Neural cell (in vitro differentiated cells): ENCODE measurements at regions not wholly inside any gene's neighbourhood (a gene's known extent, or its start where the extent isn't known, plus 50 kb on each side); places are given as distances from the start of the nearest gene placed in this dataset.

Source experiments
- H2AFZ ChIP-seq: fragments of 200-600, 300-800 bp; sonication (generic), shearing (Covaris generic); 2 replicates; pipeline ENCODE4 v1.6.0; 2014; ENCODE audit warnings: low read depth, mild to moderate bottlenecking, antibody characterized with exemption, low read length, moderate library complexity
- H3F3A ChIP-seq: fragments of 200-600 bp; shearing (Covaris generic); 2 replicates; pipeline ENCODE4 v1.6.1; 2016; ENCODE audit warnings: mild to moderate bottlenecking, moderate library complexity, mixed read lengths, antibody characterized with exemption, low read length; ENCODE audit not compliant: insufficient read depth, poor library complexity, severe bottlenecking
- H3K27ac ChIP-seq: fragments of 200-600, 300-800 bp; sonication (generic), shearing (Covaris generic); 2 replicates; pipeline ENCODE4 v1.5.1; 2014; ENCODE audit warnings: mild to moderate bottlenecking, low read length, moderate library complexity
- H3K27me3 ChIP-seq: fragments of 300-800, 200-600 bp; sonication (generic), shearing (Covaris generic); 2 replicates; pipeline ENCODE4 v1.6.0; 2014; ENCODE audit warnings: mild to moderate bottlenecking, low read depth, low read length, moderate library complexity; ENCODE audit not compliant: insufficient read depth
- H3K36me3 ChIP-seq: fragments of 300-800, 200-600 bp; sonication (generic), shearing (Covaris generic); 2 replicates; pipeline ENCODE4 v1.5.1; 2014; ENCODE audit warnings: mild to moderate bottlenecking, antibody characterized with exemption, low read length, moderate library complexity; ENCODE audit not compliant: insufficient read depth
- H3K4me2 ChIP-seq: fragments of 300-800, 200-600 bp; sonication (generic), shearing (Covaris generic); 2 replicates; pipeline ENCODE4 v1.6.0; 2014; ENCODE audit warnings: mild to moderate bottlenecking, low read length
- H3K4me3 ChIP-seq: fragments of 300-800, 200-600 bp; sonication (generic), shearing (Covaris generic); 2 replicates; pipeline ENCODE4 v1.5.1; 2014; ENCODE audit warnings: mild to moderate bottlenecking, low read length, moderate library complexity
- H3K79me2 ChIP-seq: fragments of 200-600 bp; shearing (Covaris generic); replicated peaks from 2 replicates; pipeline ENCODE4 v1.6.0; 2014; ENCODE audit warnings: mild to moderate bottlenecking, low read length, moderate library complexity; ENCODE audit not compliant: insufficient read depth
- H3K9ac ChIP-seq: fragments of 300-800, 200-600 bp; sonication (generic), shearing (Covaris generic); 2 replicates; pipeline ENCODE4 v1.6.1; 2016; ENCODE audit warnings: mild to moderate bottlenecking, low read length, mixed read lengths
- H3K9me2 ChIP-seq: fragments of 200-600 bp; shearing (Covaris generic); 2 replicates; pipeline ENCODE4 v1.6.1; 2016; ENCODE audit warnings: mild to moderate bottlenecking, low read length, mixed read lengths; ENCODE audit not compliant: insufficient read depth
- H3K9me3 ChIP-seq: fragments of 200-600, 300-800 bp; sonication (generic), shearing (Covaris generic); 2 replicates; pipeline ENCODE4 v1.6.1; 2016; ENCODE audit warnings: mild to moderate bottlenecking, mixed run types, low read length, moderate library complexity, mixed read lengths
- H4K20me1 ChIP-seq: fragments of 200-600 bp; shearing (Covaris generic); 2 replicates; pipeline ENCODE4 v1.6.1; 2016; ENCODE audit warnings: mild to moderate bottlenecking, mixed run types; ENCODE audit not compliant: insufficient read depth
- CTCF ChIP-seq: fragments of 450-650 bp; IDR thresholded peaks from 2 replicates; pipeline ENCODE4 v1.5.1; 2014; ENCODE audit warnings: antibody characterized with exemption, mild to moderate bottlenecking, moderate library complexity; ENCODE audit not compliant: poor library complexity, severe bottlenecking
- EP300 ChIP-seq: fragments of 450-650 bp; conservative IDR thresholded peaks from 2 replicates; pipeline ENCODE4 v1.6.1; 2014; ENCODE audit warnings: antibody characterized with exemption, mild to moderate bottlenecking, moderate library complexity; ENCODE audit not compliant: poor library complexity, severe bottlenecking
- EZH2 ChIP-seq: fragments of 200-600, 300-800 bp; shearing (Covaris generic), sonication (generic); IDR thresholded peaks from 2 replicates; pipeline ENCODE4 v1.6.1; 2014; ENCODE audit warnings: antibody characterized with exemption, low read length, borderline replicate concordance, mild to moderate bottlenecking; ENCODE audit not compliant: insufficient read depth, poor library complexity, severe bottlenecking
- MXI1 ChIP-seq: fragments of 450-650 bp; conservative IDR thresholded peaks from 2 replicates; pipeline ENCODE4 v1.6.1; 2014; ENCODE audit warnings: antibody characterized with exemption, mild to moderate bottlenecking; ENCODE audit not compliant: poor library complexity, severe bottlenecking
- POLR2AphosphoS5 ChIP-seq: IDR thresholded peaks from 2 replicates; pipeline ENCODE4 v1.6.1; 2012
- RAD21 ChIP-seq: fragments of 450-650 bp; conservative IDR thresholded peaks from 2 replicates; pipeline ENCODE4 v1.6.1; 2014; ENCODE audit warnings: antibody characterized with exemption, mild to moderate bottlenecking, moderate library complexity
- REST ChIP-seq: IDR thresholded peaks from 2 replicates; pipeline ENCODE4 v1.6.1; 2012; ENCODE audit warnings: borderline replicate concordance
- SMC3 ChIP-seq: fragments of 450-650 bp; conservative IDR thresholded peaks from 2 replicates; pipeline ENCODE4 v1.6.1; 2014; ENCODE audit warnings: antibody characterized with exemption, mild to moderate bottlenecking, moderate library complexity; ENCODE audit not compliant: poor library complexity
- TAF1 ChIP-seq: IDR thresholded peaks from 2 replicates; pipeline ENCODE4 v1.6.1; 2012; ENCODE audit warnings: low read depth

- H3K9me2 ChIP-seq, result no peaks in the 10 kb centered on the region
- H3K36me3 ChIP-seq, result no peaks in the 10 kb centered on the region
- H3K9me3 ChIP-seq, result no peaks in the 10 kb centered on the region
- H3K9ac ChIP-seq, result no peak overlapping the region
- TF ChIP-seq POLR2AphosphoS5 (no peak), EZH2 (no peak), MXI1 (no peak), CTCF (no peak), EP300 (no peak), RAD21 (no peak), TAF1 (no peak), REST (no peak), SMC3 (no peak)
- H3K27ac ChIP-seq, result no peak overlapping the region
- H2AFZ ChIP-seq, result no peak overlapping the region
- no peaks in the 10 kb centered on the region for H3F3A ChIP-seq
- no peaks in the 10 kb centered on the region for H3K79me2 ChIP-seq
- no peak overlapping the region for H3K4me2 ChIP-seq
- no peak overlapping the region for H3K4me3 ChIP-seq
- H4K20me1 ChIP-seq, result no peaks in the 10 kb centered on the region
- no peaks in the 10 kb centered on the region for H3K27me3 ChIP-seq
Observed at GRCh38 chr3:3519266-3519665, 280.0 kb upstream of the LRRN1 start.

GRCh38 chr3:3516996-3517395 lies 282.2 kb upstream of the LRRN1 start:
- Histone ChIP-seq H4K20me1 (no peaks in the 10 kb centered on the region), H3K4me2 (no peak overlapping the region), H3K27ac (no peak overlapping the region), H3K27me3 (no peaks in the 10 kb centered on the region), H3K4me3 (no peak overlapping the region), H3F3A (no peaks in the 10 kb centered on the region), H3K36me3 (no peaks in the 10 kb centered on the region), H2AFZ (no peak overlapping the region), H3K9ac (no peak overlapping the region), H3K9me2 (no peaks in the 10 kb centered on the region), H3K79me2 (no peaks in the 10 kb centered on the region), H3K9me3 (no peaks in the 10 kb centered on the region)
- TF ChIP-seq POLR2AphosphoS5, result no peak
- TF ChIP-seq TAF1, result no peak
- no peak for TF ChIP-seq REST
- no peak for TF ChIP-seq EZH2
- TF ChIP-seq RAD21, result no peak
- TF ChIP-seq MXI1, result no peak
- TF ChIP-seq CTCF, result no peak
- TF ChIP-seq SMC3, result no peak
- TF ChIP-seq EP300, result no peak
